ENCODE measurements at regions not wholly inside any gene's neighbourhood (a gene's known extent, or its start where the extent isn't known, plus 50 kb on each side); places are given as distances from the start of the nearest gene placed in this dataset.

DNA sequence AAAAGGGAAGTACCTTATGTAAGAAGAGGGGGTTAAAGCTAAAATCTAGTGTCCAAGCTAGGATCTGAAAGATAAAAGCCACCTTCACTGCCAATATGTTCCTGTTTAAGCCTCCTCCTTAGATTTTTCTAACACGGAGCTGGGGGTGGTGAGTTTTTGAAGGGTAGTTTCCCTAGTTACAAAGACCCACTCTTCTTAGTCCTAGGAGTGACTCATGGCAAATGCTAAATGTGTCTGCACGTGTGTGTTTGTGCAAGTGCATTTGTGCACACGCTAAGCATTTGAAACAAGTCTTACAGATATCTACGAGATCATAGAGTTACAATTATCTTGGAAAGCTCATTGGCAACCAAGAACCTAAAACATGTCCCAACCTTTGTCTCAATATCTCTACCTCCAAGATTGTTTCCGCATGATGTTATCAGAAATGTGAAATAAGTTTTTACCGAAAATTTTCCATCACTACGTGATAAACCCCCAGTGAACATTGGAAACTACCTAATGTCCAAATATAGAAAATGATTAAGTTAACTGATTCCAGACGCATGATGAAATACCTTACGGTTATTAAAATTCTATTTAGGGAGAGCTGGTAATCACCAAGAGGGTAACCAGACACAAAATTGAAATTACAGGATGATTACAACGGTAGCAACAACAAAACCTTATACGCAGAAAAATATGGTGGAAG, 78.0 kb upstream of the HRH2 start:
- no peak for DNase-seq
- Mint-ChIP-seq H3K27ac (peak overlapping the region; percentile 42), H3K9me3 (peaks cover 3% of the 10 kb centered on the region), H3K4me1 (ENCODE audit: low read depth) (peaks cover 30% of the 10 kb centered on the region), H3K27me3 (peaks cover 5% of the 10 kb centered on the region), H3K4me3 (no peak overlapping the region), H3K36me3 (ENCODE audit: low read depth) (no peaks in the 10 kb centered on the region)

DNA sequence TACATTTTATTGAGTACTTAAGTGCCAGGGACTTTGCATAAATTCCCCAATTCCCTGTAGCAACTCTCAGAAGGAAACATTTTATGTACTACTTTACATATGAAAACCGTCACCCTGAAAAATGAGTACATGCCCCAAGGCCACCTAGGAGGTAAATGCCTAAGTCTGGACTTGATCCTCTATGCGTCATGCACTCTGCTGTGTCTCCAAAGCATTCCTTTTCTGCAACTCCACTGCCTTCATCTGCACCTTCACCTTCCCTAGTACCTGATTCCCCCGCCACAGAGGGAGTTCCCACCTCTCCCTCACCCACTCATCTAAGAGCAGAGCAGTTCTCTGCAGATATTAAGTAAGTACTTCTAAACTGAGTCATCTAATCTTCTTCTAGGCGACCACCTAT, 75.2 kb upstream of the HRH2 start:
- peaks cover 2% of the 10 kb centered on the region for H3K27me3 Mint-ChIP-seq
- no peak overlapping the region for H3K27ac Mint-ChIP-seq
- H3K36me3 Mint-ChIP-seq (ENCODE audit: low read depth) = no peaks in the 10 kb centered on the region
- DNase-seq = no peak
- peaks cover 18% of the 10 kb centered on the region for H3K4me1 Mint-ChIP-seq (ENCODE audit: low read depth)
- no peak overlapping the region for H3K4me3 Mint-ChIP-seq
- H3K9me3 Mint-ChIP-seq = peaks cover 13% of the 10 kb centered on the region

DNA sequence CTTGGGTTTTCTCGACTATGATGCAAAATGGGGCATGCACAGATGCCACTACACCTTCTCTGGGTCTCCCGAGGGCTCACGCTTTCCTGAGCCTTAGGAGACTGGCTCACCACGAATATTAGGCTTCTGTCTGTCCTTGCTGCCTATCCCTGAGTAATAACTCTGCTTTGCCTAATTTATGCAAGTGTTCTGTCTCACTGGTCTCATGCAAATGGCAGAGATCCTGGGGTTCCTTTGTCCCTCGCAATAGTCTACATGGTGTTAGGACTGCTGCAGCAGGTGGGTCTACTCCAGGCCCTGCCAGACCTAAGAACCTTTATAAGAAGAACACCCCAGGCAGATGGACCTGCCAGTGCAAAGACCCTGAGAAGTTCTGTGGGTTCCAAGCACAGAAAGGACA, 72.3 kb upstream of the HRH2 start:
- peaks cover 13% of the 10 kb centered on the region for H3K9me3 Mint-ChIP-seq
- no peak for DNase-seq
- H3K4me3 Mint-ChIP-seq = no peak overlapping the region
- no peaks in the 10 kb centered on the region for H3K27me3 Mint-ChIP-seq
- no peaks in the 10 kb centered on the region for H3K36me3 Mint-ChIP-seq (ENCODE audit: low read depth)
- H3K27ac Mint-ChIP-seq = no peak overlapping the region
- peaks cover 10% of the 10 kb centered on the region for H3K4me1 Mint-ChIP-seq (ENCODE audit: low read depth)

DNA sequence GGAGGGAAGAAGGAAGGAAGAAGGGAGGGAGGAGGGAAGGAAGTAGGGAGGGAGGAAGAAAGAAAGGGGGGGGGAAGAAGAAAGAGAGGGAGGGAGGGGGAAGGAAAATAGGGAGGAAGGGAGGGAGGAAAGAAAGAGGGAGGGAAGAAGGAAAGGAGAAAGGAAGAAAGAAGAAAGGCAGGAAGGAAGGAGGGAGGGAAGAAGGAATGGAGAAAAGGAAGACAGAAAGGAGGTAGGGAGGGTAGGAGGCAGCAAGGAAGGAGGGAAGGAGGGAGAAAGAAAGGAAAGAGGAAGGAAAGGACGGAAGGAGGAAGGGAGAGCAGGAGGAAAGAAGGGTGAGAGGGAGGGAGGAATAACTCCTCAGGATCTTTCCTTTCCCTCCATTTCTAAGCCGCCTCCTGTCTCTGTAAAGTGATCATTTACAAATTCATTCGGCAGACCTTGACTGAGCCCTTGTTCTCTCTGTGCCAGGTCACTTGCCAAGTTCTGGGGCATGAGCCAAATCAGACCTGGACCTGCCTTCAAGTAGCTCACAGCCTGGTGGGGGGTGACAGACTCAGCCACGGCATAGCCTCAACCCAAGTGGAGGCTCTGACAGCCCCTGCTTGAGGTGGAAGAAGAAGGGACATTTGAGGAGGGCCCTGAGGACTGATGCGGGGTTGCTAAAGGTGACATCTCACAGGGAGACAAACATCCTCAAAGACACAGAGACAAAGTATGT, 69.0 kb upstream of the HRH2 start:
- Mint-ChIP-seq H3K4me3 (no peak overlapping the region), H3K27me3 (no peaks in the 10 kb centered on the region), H3K27ac (no peak overlapping the region), H3K9me3 (peaks cover 10% of the 10 kb centered on the region), H3K4me1 (ENCODE audit: low read depth) (peaks cover 3% of the 10 kb centered on the region), H3K36me3 (ENCODE audit: low read depth) (no peaks in the 10 kb centered on the region)
- no peak for DNase-seq

DNA sequence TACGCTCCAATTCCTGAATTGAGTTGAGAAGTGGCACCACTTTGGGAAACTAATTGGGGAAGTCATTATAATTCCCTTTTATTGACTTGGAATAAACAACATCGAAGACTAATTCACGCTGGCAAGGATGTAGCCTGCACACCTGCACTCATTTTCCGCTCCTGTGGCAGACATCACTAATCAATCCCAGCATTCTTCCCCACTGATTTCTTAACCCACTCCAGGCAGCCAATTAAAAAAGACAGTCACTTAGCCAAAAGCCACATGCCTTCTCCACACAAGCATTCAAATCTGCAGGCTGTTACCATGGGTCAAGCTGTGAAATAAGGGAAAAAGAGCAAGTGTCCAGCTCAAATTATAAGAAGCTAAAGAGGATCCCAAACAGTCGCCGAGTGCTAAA, 68.2 kb upstream of the HRH2 start:
- no peak overlapping the region for H3K27ac Mint-ChIP-seq
- H3K4me3 Mint-ChIP-seq = no peak overlapping the region
- no peak for DNase-seq
- peaks cover 3% of the 10 kb centered on the region for H3K4me1 Mint-ChIP-seq (ENCODE audit: low read depth)
- H3K36me3 Mint-ChIP-seq (ENCODE audit: low read depth) = no peaks in the 10 kb centered on the region
- no peaks in the 10 kb centered on the region for H3K27me3 Mint-ChIP-seq
- H3K9me3 Mint-ChIP-seq = peaks cover 10% of the 10 kb centered on the region

DNA sequence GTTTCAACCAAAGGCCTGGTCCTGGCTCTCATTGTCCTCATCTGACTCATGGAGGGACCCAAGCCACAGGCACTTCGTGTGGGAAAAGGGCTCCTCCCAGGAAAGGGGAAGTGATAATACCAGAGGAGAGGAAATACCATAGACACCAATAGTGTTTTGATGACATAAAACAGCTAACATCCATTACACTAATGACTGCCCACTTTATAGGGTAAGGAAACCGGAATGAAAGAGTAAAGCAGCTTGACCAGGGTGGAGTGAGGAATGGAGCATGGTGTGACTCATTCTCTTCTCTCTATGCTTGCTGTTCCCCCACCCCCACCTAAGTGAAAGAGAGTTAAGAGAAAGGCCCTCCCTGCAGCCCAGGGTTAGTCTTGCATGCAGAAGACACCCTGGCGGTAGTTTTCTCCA, 67.4 kb upstream of the HRH2 start:
- Mint-ChIP-seq H3K27me3 (no peaks in the 10 kb centered on the region), H3K36me3 (ENCODE audit: low read depth) (no peaks in the 10 kb centered on the region), H3K4me1 (ENCODE audit: low read depth) (peaks cover 3% of the 10 kb centered on the region), H3K9me3 (peaks cover 10% of the 10 kb centered on the region), H3K27ac (no peak overlapping the region), H3K4me3 (no peak overlapping the region)
- DNase-seq = no peak

DNA sequence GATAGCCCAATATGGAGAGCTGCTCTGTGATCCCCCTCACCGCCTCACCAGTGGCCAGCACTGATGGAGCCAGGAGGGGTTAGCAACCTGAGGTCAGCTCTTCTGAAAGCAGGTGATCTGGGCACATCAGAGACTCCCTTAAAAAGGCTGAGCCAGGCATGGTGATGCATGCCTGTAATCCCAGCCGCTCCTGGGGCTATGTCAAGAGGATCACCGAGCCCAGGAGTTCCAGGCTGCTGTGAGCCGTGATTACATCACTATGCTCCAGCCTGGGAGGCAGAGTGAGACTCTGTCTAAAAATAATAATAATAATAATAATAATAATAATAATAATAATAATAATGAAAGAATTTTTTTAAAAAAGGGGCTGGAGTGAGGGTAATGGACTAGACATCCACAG, 66.6 kb upstream of the HRH2 start:
- Mint-ChIP-seq H3K27ac (no peak overlapping the region), H3K4me1 (ENCODE audit: low read depth) (peaks cover 3% of the 10 kb centered on the region), H3K27me3 (no peaks in the 10 kb centered on the region), H3K9me3 (peaks cover 4% of the 10 kb centered on the region), H3K36me3 (ENCODE audit: low read depth) (no peaks in the 10 kb centered on the region), H3K4me3 (no peak overlapping the region)
- no peak for DNase-seq

DNA sequence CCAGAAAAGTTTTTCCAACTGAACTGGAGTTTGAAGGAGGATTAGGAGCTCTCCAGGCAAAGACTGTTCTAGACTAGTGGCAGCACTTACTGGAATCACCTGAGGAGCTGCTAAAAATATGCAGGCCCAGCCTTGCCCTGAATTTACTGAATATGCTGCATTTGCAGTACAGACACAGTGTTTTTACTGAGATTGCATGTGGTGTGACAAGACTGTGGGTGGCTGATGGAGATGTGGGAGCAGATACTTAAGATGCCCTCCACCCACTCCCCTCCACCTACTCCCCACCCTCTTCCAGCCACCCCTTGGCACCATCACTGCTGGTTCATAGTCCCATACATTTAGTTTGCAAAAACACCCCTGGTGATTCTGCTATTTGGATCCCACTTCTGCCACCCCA, 64.1 kb upstream of the HRH2 start:
- Mint-ChIP-seq H3K36me3 (ENCODE audit: low read depth) (no peaks in the 10 kb centered on the region), H3K27me3 (no peaks in the 10 kb centered on the region), H3K4me3 (no peak overlapping the region), H3K9me3 (no peaks in the 10 kb centered on the region), H3K27ac (no peak overlapping the region), H3K4me1 (ENCODE audit: low read depth) (peaks cover 3% of the 10 kb centered on the region)
- no peak for DNase-seq

DNA sequence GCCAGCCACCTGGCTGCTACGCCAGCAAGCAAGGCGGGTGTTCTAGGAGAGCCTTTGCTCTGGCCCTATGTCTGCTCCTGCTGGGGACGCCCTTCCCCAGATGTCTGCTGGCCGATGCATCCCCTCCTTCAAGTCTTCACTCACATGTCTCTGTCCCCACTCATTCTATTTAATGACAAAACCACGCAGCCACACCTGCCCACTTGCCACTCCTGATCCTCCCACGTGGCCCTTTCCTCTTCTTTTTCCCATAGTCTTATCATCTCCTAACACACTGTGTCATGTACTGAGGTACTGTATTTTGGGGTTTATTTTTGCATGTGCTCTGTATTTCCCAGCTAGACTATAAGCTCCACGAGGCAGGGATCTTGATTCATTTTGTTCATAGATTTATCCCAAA, 62.0 kb upstream of the HRH2 start:
- Mint-ChIP-seq H3K27ac (no peak overlapping the region), H3K36me3 (ENCODE audit: low read depth) (no peaks in the 10 kb centered on the region), H3K9me3 (no peaks in the 10 kb centered on the region)

DNA sequence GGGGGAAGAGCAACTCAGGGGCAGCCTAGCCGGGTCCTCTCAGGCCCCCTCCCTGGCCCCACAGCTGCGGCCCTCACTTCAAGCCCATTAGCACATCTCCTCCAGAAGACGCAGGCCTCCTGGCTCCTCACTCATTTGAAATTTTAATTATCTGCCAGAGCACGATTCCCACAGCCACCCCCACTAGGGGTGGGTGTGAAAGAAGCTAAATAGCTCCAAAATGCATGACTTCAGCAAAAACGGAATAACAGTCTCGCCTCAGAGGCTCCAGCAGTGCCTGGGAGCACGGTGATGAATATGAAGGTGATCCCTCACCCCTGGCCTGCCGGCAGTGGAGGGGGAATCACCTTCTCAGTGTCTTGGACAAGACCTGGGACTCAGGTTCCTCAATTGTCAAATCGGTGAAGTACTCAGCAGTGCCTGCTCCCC, 61.1 kb upstream of the HRH2 start:
- no peaks in the 10 kb centered on the region for H3K4me1 Mint-ChIP-seq (ENCODE audit: low read depth)
- no peak for DNase-seq
- H3K9me3 Mint-ChIP-seq = no peaks in the 10 kb centered on the region
- H3K4me3 Mint-ChIP-seq = no peak overlapping the region
- no peak overlapping the region for H3K27ac Mint-ChIP-seq
- H3K36me3 Mint-ChIP-seq (ENCODE audit: low read depth) = no peaks in the 10 kb centered on the region
- no peaks in the 10 kb centered on the region for H3K27me3 Mint-ChIP-seq

More for the DNA sequence above, 62.0 kb upstream of the HRH2 start:
- Mint-ChIP-seq H3K27me3 (no peaks in the 10 kb centered on the region), H3K4me3 (no peak overlapping the region), H3K4me1 (ENCODE audit: low read depth) (no peaks in the 10 kb centered on the region)
- DNase-seq = no peak

DNA sequence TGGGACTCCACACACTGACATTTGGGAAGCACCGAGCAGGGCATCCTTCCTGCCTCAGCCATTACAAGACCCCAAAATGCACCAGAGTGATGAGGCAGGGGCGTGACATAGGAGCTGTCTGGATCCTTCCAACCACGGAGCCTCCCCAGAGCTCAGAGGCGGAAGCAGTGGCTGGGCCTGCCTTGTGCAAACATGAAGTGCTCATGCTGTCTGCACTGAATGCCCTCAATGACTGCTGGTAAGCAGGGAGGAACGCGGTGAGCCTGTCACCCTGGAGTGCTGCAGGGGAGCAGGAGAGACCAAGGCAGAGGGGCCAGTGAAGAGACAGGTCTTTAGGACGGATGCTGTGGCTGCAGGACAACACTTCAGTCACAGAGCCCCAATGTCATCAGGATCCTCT, 60.2 kb upstream of the HRH2 start:
- Mint-ChIP-seq H3K4me1 (ENCODE audit: low read depth) (no peaks in the 10 kb centered on the region), H3K9me3 (no peaks in the 10 kb centered on the region), H3K36me3 (ENCODE audit: low read depth) (no peaks in the 10 kb centered on the region), H3K27me3 (peaks cover 3% of the 10 kb centered on the region), H3K4me3 (no peak overlapping the region), H3K27ac (no peak overlapping the region)
- no peak for DNase-seq

DNA sequence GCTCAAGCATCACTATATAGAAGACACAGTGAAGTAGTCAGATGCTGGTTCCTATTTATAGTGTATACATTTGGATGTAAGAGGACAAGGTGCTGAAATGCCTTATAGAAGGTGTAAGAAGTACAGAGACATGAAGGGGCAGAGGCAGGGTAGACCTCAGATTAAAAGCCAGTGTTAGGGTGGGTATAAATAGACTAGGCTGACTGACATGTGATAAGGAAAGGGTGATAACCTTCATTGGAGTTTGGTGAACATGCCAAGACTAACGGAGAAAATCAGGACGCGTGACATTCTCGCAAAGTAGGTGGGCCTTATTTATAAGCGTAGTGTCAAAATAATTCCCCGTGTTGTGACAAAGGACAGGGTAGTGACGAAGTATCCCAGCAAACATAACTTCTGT, 59.1 kb upstream of the HRH2 start:
- no peak for DNase-seq
- Mint-ChIP-seq H3K27ac (no peak overlapping the region), H3K4me1 (ENCODE audit: low read depth) (no peaks in the 10 kb centered on the region), H3K4me3 (no peak overlapping the region), H3K36me3 (ENCODE audit: low read depth) (no peaks in the 10 kb centered on the region), H3K27me3 (peaks cover 3% of the 10 kb centered on the region), H3K9me3 (no peaks in the 10 kb centered on the region)

DNA sequence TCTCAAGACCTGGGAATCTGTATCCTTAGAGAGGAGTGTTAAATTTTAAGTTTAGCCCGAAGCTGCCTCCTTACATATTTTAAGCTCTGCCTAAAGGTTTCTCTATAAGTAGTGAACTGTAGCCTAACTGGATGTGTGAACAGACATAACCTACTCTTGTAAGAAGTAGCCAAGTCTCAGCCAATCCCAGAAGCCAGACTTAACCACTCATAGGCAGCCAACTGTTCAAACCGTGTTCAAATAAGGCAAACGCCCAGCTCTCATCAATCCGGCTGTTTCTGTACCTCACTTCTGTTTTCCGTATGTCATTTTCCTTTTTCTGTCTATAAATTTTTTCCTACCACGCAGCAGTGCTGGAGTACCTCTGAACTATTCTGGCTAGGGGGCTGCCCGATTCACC, 58.7 kb upstream of the HRH2 start:
- H3K4me3 Mint-ChIP-seq = no peak overlapping the region
- no peak overlapping the region for H3K27ac Mint-ChIP-seq
- H3K27me3 Mint-ChIP-seq = peaks cover 3% of the 10 kb centered on the region
- no peaks in the 10 kb centered on the region for H3K36me3 Mint-ChIP-seq (ENCODE audit: low read depth)
- no peaks in the 10 kb centered on the region for H3K4me1 Mint-ChIP-seq (ENCODE audit: low read depth)
- H3K9me3 Mint-ChIP-seq = no peaks in the 10 kb centered on the region
- DNase-seq = no peak

DNA sequence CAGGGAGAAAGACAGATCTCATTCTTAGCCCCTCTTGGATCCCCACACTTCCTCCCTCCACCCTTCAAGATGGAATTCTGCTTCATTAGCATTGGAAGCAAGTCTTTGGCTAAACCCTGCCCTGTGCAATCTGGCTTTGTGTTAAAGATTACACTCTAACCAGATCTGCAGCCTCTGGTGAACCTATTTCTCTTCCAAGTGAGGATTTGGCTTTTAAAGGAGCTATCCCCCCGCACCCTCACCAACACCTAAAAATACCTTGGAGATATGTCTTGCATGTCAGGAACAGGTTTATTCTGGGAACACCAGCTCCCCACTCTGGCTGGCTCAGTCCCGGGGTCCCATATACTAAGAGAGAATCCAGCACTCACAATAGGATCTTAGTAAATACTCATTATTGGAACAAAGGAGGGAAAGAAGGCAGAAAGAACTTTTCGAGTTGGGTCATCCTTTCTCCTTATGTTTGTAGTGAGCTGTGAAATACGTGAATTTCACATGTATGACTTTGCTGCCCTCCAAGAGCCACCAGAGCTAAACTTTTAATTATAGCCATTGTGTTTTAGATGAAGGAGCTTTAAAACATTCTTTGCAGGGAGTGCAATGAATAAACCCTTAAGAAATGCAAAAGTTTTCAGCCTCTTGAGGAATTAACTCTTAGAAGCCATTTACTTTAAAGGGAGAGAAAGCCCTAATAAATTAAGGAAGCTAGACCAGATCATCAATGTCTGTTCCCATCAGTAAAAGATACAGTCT, 53.7 kb upstream of the HRH2 start:
- H3K36me3 Mint-ChIP-seq (ENCODE audit: low read depth) = no peaks in the 10 kb centered on the region

DNA sequence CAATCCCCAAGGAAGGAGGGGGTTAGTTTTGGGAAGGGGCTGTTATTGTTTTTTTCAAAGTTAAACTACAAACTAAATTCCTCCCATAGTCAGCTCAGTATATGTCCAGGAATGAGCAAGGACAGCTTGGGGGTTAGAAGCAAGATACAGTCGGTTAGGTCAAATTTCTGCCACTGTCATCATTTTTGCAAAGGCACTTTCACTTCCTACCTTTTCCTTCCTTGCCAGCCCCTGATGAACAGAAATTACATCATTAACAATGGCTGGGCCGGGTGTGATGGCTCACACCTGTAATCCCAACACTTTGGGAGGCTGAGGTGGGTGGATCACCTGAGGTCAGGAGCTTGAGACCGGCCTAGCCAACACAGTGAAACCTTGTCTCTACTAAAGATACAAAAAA, 51.5 kb upstream of the HRH2 start:
- peaks cover 31% of the 10 kb centered on the region for H3K4me1 Mint-ChIP-seq (ENCODE audit: low read depth)
- no peak overlapping the region for H3K27ac Mint-ChIP-seq
- H3K4me3 Mint-ChIP-seq = no peak overlapping the region
- DNase-seq = no peak
- H3K36me3 Mint-ChIP-seq (ENCODE audit: low read depth) = no peaks in the 10 kb centered on the region
- peaks cover 7% of the 10 kb centered on the region for H3K27me3 Mint-ChIP-seq
- no peaks in the 10 kb centered on the region for H3K9me3 Mint-ChIP-seq

More for the DNA sequence above, 53.7 kb upstream of the HRH2 start:
- H3K4me1 Mint-ChIP-seq (ENCODE audit: low read depth) = peaks cover 16% of the 10 kb centered on the region
- H3K27me3 Mint-ChIP-seq = peaks cover 3% of the 10 kb centered on the region
- DNase-seq = no peak
- no peaks in the 10 kb centered on the region for H3K9me3 Mint-ChIP-seq
- H3K4me3 Mint-ChIP-seq = no peak overlapping the region
- H3K27ac Mint-ChIP-seq = no peak overlapping the region
